ENCODE measurements at regions not wholly inside any gene's neighbourhood (a gene's known extent, or its start where the extent isn't known, plus 50 kb on each side); places are given as distances from the start of the nearest gene placed in this dataset.

- ChIA-PET CTCF (no interaction called here), POLR2A (ENCODE audit: low non-redundant PET) (no interaction called here)
- DNase-seq (ENCODE audit: low spot score), result no peak
Observed at GRCh38 chr1:201633297-201633696, 94.4 kb downstream of the NAV1 start.

DNA sequence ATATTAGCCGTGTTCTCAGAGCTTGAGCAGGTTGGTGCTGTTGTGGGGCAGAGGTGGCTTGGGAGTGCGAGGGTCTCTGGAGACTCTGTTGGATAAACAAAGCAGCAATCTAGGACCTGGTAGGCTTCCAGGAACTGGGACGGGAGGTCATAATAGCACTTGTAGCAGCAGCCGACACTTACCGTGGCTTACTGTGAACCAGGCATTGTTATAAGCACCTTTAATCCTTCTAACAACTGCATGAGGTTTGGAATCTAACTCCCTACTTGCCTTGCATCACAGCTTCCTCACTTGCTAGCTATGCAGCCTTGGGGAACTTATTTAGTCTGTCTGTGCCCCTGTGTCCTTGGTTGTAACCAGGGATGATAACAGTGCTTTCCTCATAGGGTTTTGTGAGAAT is 94.9 kb downstream of the NAV1 start:
- H3K4me3 ChIP-seq (ENCODE audit: low read depth, low read length, poor library complexity, severe bottlenecking), result no peak overlapping the region
- no peak overlapping the region for H3K27ac ChIP-seq (ENCODE audit: low read depth, low read length, poor library complexity, severe bottlenecking)
- DNase-seq (ENCODE audit: low spot score), result no peak
- CTCF ChIA-PET, result no interaction called here
- H3K27me3 ChIP-seq (replicated peaks; ENCODE audit: insufficient read depth, low read depth, low read length, poor library complexity), result no peaks in the 10 kb centered on the region
- TF ChIP-seq EZH2 (IDR thresholded peaks at IDR 0.05; ENCODE audit: borderline replicate concordance, low read depth, low read length, poor library complexity, severe bottlenecking), result no peak
- TF ChIP-seq, protein P1, sequence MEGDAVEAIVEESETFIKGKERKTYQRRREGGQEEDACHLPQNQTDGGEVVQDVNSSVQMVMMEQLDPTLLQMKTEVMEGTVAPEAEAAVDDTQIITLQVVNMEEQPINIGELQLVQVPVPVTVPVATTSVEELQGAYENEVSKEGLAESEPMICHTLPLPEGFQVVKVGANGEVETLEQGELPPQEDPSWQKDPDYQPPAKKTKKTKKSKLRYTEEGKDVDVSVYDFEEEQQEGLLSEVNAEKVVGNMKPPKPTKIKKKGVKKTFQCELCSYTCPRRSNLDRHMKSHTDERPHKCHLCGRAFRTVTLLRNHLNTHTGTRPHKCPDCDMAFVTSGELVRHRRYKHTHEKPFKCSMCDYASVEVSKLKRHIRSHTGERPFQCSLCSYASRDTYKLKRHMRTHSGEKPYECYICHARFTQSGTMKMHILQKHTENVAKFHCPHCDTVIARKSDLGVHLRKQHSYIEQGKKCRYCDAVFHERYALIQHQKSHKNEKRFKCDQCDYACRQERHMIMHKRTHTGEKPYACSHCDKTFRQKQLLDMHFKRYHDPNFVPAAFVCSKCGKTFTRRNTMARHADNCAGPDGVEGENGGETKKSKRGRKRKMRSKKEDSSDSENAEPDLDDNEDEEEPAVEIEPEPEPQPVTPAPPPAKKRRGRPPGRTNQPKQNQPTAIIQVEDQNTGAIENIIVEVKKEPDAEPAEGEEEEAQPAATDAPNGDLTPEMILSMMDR (conservative IDR thresholded peaks at IDR 0.05; ENCODE audit: low read depth, low read length), result no peak
- intact Hi-C loops (cut with micrococcal nuclease; ENCODE audit: unreplicated experiment), result no loop called here
- no TSS peak for BruUV-seq (replicated peaks)
- H3K36me3 ChIP-seq (ENCODE audit: insufficient read depth, low read length, poor library complexity, severe bottlenecking), result no peaks in the 10 kb centered on the region
- no peaks in the 10 kb centered on the region for H3K9me3 ChIP-seq (ENCODE audit: low read depth, low read length, poor library complexity, severe bottlenecking)
- H3K4me1 ChIP-seq (ENCODE audit: insufficient read depth, low read length, poor library complexity, severe bottlenecking), result peaks cover 27% of the 10 kb centered on the region
- POLR2A ChIA-PET (ENCODE audit: low non-redundant PET), result no interaction called here

More at GRCh38 chr1:201633297-201633696, 94.4 kb downstream of the NAV1 start:
- intact Hi-C loops (cut with micrococcal nuclease; ENCODE audit: unreplicated experiment), result no loop called here
- Histone ChIP-seq H3K27ac (ENCODE audit: low read depth, low read length, poor library complexity, severe bottlenecking) (no peak overlapping the region), H3K27me3 (replicated peaks; ENCODE audit: insufficient read depth, low read depth, low read length, poor library complexity) (no peaks in the 10 kb centered on the region), H3K36me3 (ENCODE audit: insufficient read depth, low read length, poor library complexity, severe bottlenecking) (no peaks in the 10 kb centered on the region), H3K9me3 (ENCODE audit: low read depth, low read length, poor library complexity, severe bottlenecking) (no peaks in the 10 kb centered on the region), H3K4me1 (ENCODE audit: insufficient read depth, low read length, poor library complexity, severe bottlenecking) (peaks cover 32% of the 10 kb centered on the region), H3K4me3 (ENCODE audit: low read depth, low read length, poor library complexity, severe bottlenecking) (no peak overlapping the region)
- no peak for TF ChIP-seq EZH2 (IDR thresholded peaks at IDR 0.05; ENCODE audit: borderline replicate concordance, low read depth, low read length, poor library complexity, severe bottlenecking)
- TF ChIP-seq, protein P1 (conservative IDR thresholded peaks at IDR 0.05; ENCODE audit: low read depth, low read length), result no peak
- no TSS peak for BruUV-seq (replicated peaks)

DNA sequence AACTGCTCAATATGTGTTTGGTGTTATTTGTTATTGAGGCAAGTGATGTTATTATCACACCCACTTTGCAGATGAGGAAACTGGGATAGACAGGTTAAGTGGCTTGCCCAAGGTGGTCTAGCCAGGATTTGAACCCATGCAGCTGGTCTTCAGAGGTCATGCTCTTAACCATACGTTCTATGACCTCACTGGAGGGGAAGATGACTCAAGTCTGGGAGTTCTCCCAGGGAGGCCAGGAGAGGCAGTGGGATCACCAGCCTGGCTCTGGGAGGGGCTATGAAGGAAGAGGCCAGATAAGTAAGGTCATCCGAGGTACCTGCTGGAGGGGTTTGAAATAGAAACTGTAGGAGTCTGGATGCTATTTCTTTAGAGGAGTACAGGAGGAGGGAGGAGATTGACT is 95.3 kb downstream of the NAV1 start:
- Histone ChIP-seq H3K27ac (ENCODE audit: low read depth, low read length, poor library complexity, severe bottlenecking) (no peak overlapping the region), H3K4me1 (ENCODE audit: insufficient read depth, low read length, poor library complexity, severe bottlenecking) (peaks cover 26% of the 10 kb centered on the region), H3K4me3 (ENCODE audit: low read depth, low read length, poor library complexity, severe bottlenecking) (no peak overlapping the region), H3K9me3 (ENCODE audit: low read depth, low read length, poor library complexity, severe bottlenecking) (no peaks in the 10 kb centered on the region), H3K27me3 (replicated peaks; ENCODE audit: insufficient read depth, low read depth, low read length, poor library complexity) (no peaks in the 10 kb centered on the region), H3K36me3 (ENCODE audit: insufficient read depth, low read length, poor library complexity, severe bottlenecking) (no peaks in the 10 kb centered on the region)
- POLR2A ChIA-PET (ENCODE audit: low non-redundant PET), result no interaction called here
- CTCF ChIA-PET, result no interaction called here
- DNase-seq (ENCODE audit: low spot score), result no peak
- no TSS peak for BruUV-seq (replicated peaks)
- intact Hi-C loops (cut with micrococcal nuclease; ENCODE audit: unreplicated experiment), result no loop called here
- TF ChIP-seq EZH2 (IDR thresholded peaks at IDR 0.05; ENCODE audit: borderline replicate concordance, low read depth, low read length, poor library complexity, severe bottlenecking), result no peak
- TF ChIP-seq, protein P1 (conservative IDR thresholded peaks at IDR 0.05; ENCODE audit: low read depth, low read length), result no peak
